Heart left ventricle (tissue), 16 donors: ENCODE measurements at regions not wholly inside any gene's neighbourhood (a gene's known extent, or its start where the extent isn't known, plus 50 kb on each side); places are given as distances from the start of the nearest gene placed in this dataset.
"Not testable (repeated sequence)": the region's sequence is repeated elsewhere in the genome, so short reads cannot be mapped to it uniquely, and the experiment has no call there.

Experiments used
- ATAC-seq, 4 donors: fragments of 200-7000 bp; cut with Tn5 transposase; one replicate each; pipeline ENCODE4 v1.9.1; 2020 to 2022; ENCODE audit warnings: moderate library complexity in 4 of 4, mild to moderate bottlenecking in 3 of 4, moderate number of reproducible peaks in 1 of 4
- DNase-seq, 5 donors: peaks; one replicate each; pipeline ENCODE4 v3.0.0-alpha.2; 2020
- H3K27ac ChIP-seq, 12 donors: fragments of 200-600 bp; sonication (generic) in 4 of 12; one replicate each; pipeline versions ENCODE4 v1.5.0 to v1.8.0; 2016 to 2022; ENCODE audit warnings: mild to moderate bottlenecking in 2 of 12
- H3K27me3 ChIP-seq, 9 donors: fragments of 200-600 bp; sonication (generic) in 2 of 9; one replicate each; pipeline versions ENCODE4 v1.5.1 to v1.8.0; 2016 to 2022; ENCODE audit warnings: mild to moderate bottlenecking in 3 of 9
- H3K36me3 ChIP-seq, 9 donors: fragments of 200-600 bp; sonication (generic) in 2 of 9; one replicate each; pipeline versions ENCODE4 v1.5.0 to v1.8.0; 2018 to 2022; ENCODE audit warnings: mild to moderate bottlenecking in 2 of 9
- H3K4me1 ChIP-seq, 12 donors: fragments of 200-600 bp; sonication (generic) in 4 of 12; one replicate each; pipeline versions ENCODE4 v1.5.0 to v1.8.0; 2016 to 2022; ENCODE audit warnings: mild to moderate bottlenecking in 3 of 12
- H3K4me3 ChIP-seq, 12 donors: fragments of 200-600 bp; sonication (generic) in 4 of 12; one replicate each; pipeline versions ENCODE4 v1.5.0 to v1.8.0; 2017 to 2022; ENCODE audit warnings: mild to moderate bottlenecking in 9 of 12, moderate library complexity in 4 of 12
- H3K9me3 ChIP-seq, 12 donors: fragments of 200-600 bp; sonication (generic) in 4 of 12; one replicate each; pipeline versions ENCODE4 v1.5.0 to v1.8.0; 2016 to 2022; ENCODE audit warnings: mild to moderate bottlenecking in 1 of 12
- CTCF ChIP-seq, 12 donors: fragments of 200-600 bp; sonication (generic) in 4 of 12; IDR thresholded peaks; one replicate each; pipeline versions ENCODE4 v1.5.0 to v1.8.0; 2018 to 2022; ENCODE audit warnings: antibody characterized with exemption in 12 of 12, mild to moderate bottlenecking in 5 of 12
- POLR2A ChIP-seq, 2 donors: fragments of 450-650 bp; IDR thresholded peaks; one replicate each; pipeline ENCODE4 v1.6.1; 2017; ENCODE audit warnings: antibody characterized with exemption in 2 of 2, mild to moderate bottlenecking in 2 of 2, moderate library complexity in 2 of 2
- WGBS, 4 donors: extraction: QIAGEN DNeasy Blood & Tissue Kit in 2 of 4; methylation state at CpG; one replicate each; pipeline versions ENCODE4 v1.1.5 to v1.1.7; 2013 to 2018; 5-methylcytosine and 5-hydroxymethylcytosine counted together
- intact Hi-C, 10 donors: fragments of 100-400 bp; cut with DNase I; formaldehyde crosslinking; loops; one replicate each; pipeline versions ENCODE4 v1.11.1 to v1.14.2; 2022
- donor health status: ischemic (EF 13 %, LVEDD 7.1; RV severe dilation, severe dysfunction).
- donor health status: healthy with polysubstance abuse.
- donor health status: DM: no; HTN: yes; CAD: no.
- donor health status: DM: no; HTN: no; CAD: no.
- donor health status: ischemic (EF 25% LVEDD 6.9; RV normal size, moderate dysfunction).
- donor health status: ischemic (EF 25% LVEDD 5.7; RV mildly dilated, moderate dysfunction).
- donor health status: healthy.
- donor health status: DM: yes; HTN: yes; CAD: no.
- donor health status: ischemic (EF 35%, LVEDD 5.7; RV mildly dilated, moderate dysfunction).
- donor health status: nonischemic (EF 11% LVEDD 7.7; RV severe dilation, severe dysfunction).
- donor health status: DM: yes; HTN: yes; CAD: no.
- donor health status: PGD.
- donor health status: ischemic (EF 29% LVEDD 5.4; RV normal size, mild dysfunction).
- donor health status: nonischemic (EF 23%, LVEDD 6.1; RV moderate dilation, normal function).

- no peaks in the 10 kb centered on the region for H3K4me1 ChIP-seq
- H3K27me3 ChIP-seq, result no peaks in the 10 kb centered on the region
- no peak overlapping the region for H3K27ac ChIP-seq
- DNase-seq, result no peak
- TF ChIP-seq POLR2A (IDR thresholded peaks at IDR 0.05), result no peak
- no peak for TF ChIP-seq CTCF (IDR thresholded peaks at IDR 0.05)
- 71 to 85% (median 79%) methylated on average over 3 of the region's 3 CpGs for WGBS, 4 donors
- H3K36me3 ChIP-seq, result no peaks in the 10 kb centered on the region
- H3K9me3 ChIP-seq, result peaks cover 0 to 3% (median 0%) of the 10 kb centered on the region in 12 donors
- no peak for ATAC-seq
- intact Hi-C loops, result no loop called here
- H3K4me3 ChIP-seq, result no peak overlapping the region
Observed at GRCh38 chr4:170446782-170447181, 357.0 kb upstream of the AADAT start.

- WGBS, 4 donors, result 47 to 70% (median 65%) methylated on average over 2 of the region's 2 CpGs
Observed at GRCh38 chr4:170441146-170441545, 351.4 kb upstream of the AADAT start.

GRCh38 chr4:170428929-170429328, 339.2 kb upstream of the AADAT start:
- TF ChIP-seq POLR2A (IDR thresholded peaks at IDR 0.05) (no peak), CTCF (IDR thresholded peaks at IDR 0.05) (no peak)
- H3K9me3 ChIP-seq, result peaks cover 0 to under 1% (median 0%) of the 10 kb centered on the region in 12 donors
- DNase-seq, result no peak
- no peaks in the 10 kb centered on the region for H3K27me3 ChIP-seq
- ATAC-seq, result no peak
- no peaks in the 10 kb centered on the region for H3K4me1 ChIP-seq
- no peak overlapping the region for H3K4me3 ChIP-seq
- H3K27ac ChIP-seq, result no peak overlapping the region
- intact Hi-C loops, result loop anchor here in 1 of 10 donors (10.0 kb wide), 1 partner anchor 904 kb away; no protein-coding TSS in a partner anchor
- WGBS, 4 donors, result 60 to 74% (median 70%) methylated on average over 5 of the region's 5 CpGs
- no peaks in the 10 kb centered on the region for H3K36me3 ChIP-seq

More at GRCh38 chr4:170441146-170441545, 351.4 kb upstream of the AADAT start:
- H3K4me1 ChIP-seq, H3K27ac ChIP-seq, H3K36me3 ChIP-seq, ATAC-seq, intact Hi-C loops, H3K9me3 ChIP-seq, DNase-seq, H3K4me3 ChIP-seq, H3K27me3 ChIP-seq: not testable (repeated sequence)

- DNase-seq (no peak), ATAC-seq (no peak)
- intact Hi-C loops, result loop anchor here in 1 of 10 donors (10.0 kb wide), 1 partner anchor 901 kb away; no protein-coding TSS in a partner anchor
- Histone ChIP-seq H3K9me3 (peaks cover 0 to 11% (median 0%) of the 10 kb centered on the region in 12 donors), H3K36me3 (no peaks in the 10 kb centered on the region), H3K27me3 (no peaks in the 10 kb centered on the region), H3K4me1 (no peaks in the 10 kb centered on the region), H3K27ac (no peak overlapping the region), H3K4me3 (no peak overlapping the region)
- WGBS, 4 donors, result 73 to 77% (median 75%) methylated on average over 5 of the region's 5 CpGs
- TF ChIP-seq POLR2A (IDR thresholded peaks at IDR 0.05), result no peak
- no peak for TF ChIP-seq CTCF (IDR thresholded peaks at IDR 0.05)
Observed at GRCh38 chr4:170425521-170426143, 335.9 kb upstream of the AADAT start.

- H3K36me3 ChIP-seq, result no peaks in the 10 kb centered on the region
- no peaks in the 10 kb centered on the region for H3K27me3 ChIP-seq
- WGBS, 4 donors, result 43 to 62% (median 52%) methylated on average over 1 of the region's 1 CpG
- no peak overlapping the region for H3K27ac ChIP-seq
- intact Hi-C loops, result loop anchor here in 1 of 10 donors (10.0 kb wide), 1 partner anchor 900 kb away; no protein-coding TSS in a partner anchor
- H3K9me3 ChIP-seq, result peaks cover 0 to 13% (median 0%) of the 10 kb centered on the region in 12 donors
- DNase-seq (no peak), ATAC-seq (no peak)
- TF ChIP-seq CTCF (IDR thresholded peaks at IDR 0.05), result no peak
- no peaks in the 10 kb centered on the region for H3K4me1 ChIP-seq
- no peak overlapping the region for H3K4me3 ChIP-seq
Observed at GRCh38 chr4:170425040-170425439, 335.3 kb upstream of the AADAT start.
